ENCODE measurements at regions not wholly inside any gene's neighbourhood (a gene's known extent, or its start where the extent isn't known, plus 50 kb on each side); places are given as distances from the start of the nearest gene placed in this dataset.

- TF ChIP-seq POLR2AphosphoS5 (IDR thresholded peaks at IDR 0.05; ENCODE audit: insufficient read depth in 1 of 2, low read depth in 1 of 2) = no peak
- no peak for TF ChIP-seq CTCF (IDR thresholded peaks at IDR 0.05)
- no peak for TF ChIP-seq POLR2A (IDR thresholded peaks at IDR 0.05)
Observed at GRCh38 chr2:184192649-184193048, 405.7 kb upstream of the ZNF804A start.

All from vagina (tissue), 2 donors.